ENCODE measurements at regions not wholly inside any gene's neighbourhood (a gene's known extent, or its start where the extent isn't known, plus 50 kb on each side); places are given as distances from the start of the nearest gene placed in this dataset.
"Not testable (repeated sequence)": the region's sequence is repeated elsewhere in the genome, so short reads cannot be mapped to it uniquely, and the experiment has no call there.

GRCh38 chr15:98295101-98295759, 334.7 kb downstream of the ARRDC4 start:
- H3K27ac ChIP-seq; H3K36me3 ChIP-seq (ENCODE audit: low read depth); POLR2A ChIA-PET (ENCODE audit: unreplicated experiment); H3K9me2 ChIP-seq (ENCODE audit: insufficient read depth); H3F3A ChIP-seq (ENCODE audit: insufficient read depth, low read depth); H3K9me3 ChIP-seq (ENCODE audit: insufficient read depth, low read depth); H4K20me1 ChIP-seq (ENCODE audit: insufficient read depth); intact Hi-C loops (cut with micrococcal nuclease; ENCODE audit: unreplicated experiment); H3K4me1 ChIP-seq (replicated peaks; ENCODE audit: insufficient read depth); H3K4me2 ChIP-seq; H2AFZ ChIP-seq; H3K79me2 ChIP-seq (ENCODE audit: low read depth); BruUV-seq (replicated peaks); H3K4me3 ChIP-seq: not testable (repeated sequence)
- peaks cover 56% of the 10 kb centered on the region for H3K27me3 ChIP-seq (ENCODE audit: insufficient read depth, low read depth)
- TF ChIP-seq, protein P1, sequence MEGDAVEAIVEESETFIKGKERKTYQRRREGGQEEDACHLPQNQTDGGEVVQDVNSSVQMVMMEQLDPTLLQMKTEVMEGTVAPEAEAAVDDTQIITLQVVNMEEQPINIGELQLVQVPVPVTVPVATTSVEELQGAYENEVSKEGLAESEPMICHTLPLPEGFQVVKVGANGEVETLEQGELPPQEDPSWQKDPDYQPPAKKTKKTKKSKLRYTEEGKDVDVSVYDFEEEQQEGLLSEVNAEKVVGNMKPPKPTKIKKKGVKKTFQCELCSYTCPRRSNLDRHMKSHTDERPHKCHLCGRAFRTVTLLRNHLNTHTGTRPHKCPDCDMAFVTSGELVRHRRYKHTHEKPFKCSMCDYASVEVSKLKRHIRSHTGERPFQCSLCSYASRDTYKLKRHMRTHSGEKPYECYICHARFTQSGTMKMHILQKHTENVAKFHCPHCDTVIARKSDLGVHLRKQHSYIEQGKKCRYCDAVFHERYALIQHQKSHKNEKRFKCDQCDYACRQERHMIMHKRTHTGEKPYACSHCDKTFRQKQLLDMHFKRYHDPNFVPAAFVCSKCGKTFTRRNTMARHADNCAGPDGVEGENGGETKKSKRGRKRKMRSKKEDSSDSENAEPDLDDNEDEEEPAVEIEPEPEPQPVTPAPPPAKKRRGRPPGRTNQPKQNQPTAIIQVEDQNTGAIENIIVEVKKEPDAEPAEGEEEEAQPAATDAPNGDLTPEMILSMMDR (conservative IDR thresholded peaks at IDR 0.05), result peak; percentile 59
- CTCF ChIA-PET, result interaction anchor here (0.7 kb wide), 2 partner anchors 17 to 919 kb away, joined by 4 to 8 read pairs; no protein-coding TSS in a partner anchor
- DNase-seq, result peak; percentile 14 to 37

GRCh38 chr15:98296653-98297052, 336.1 kb downstream of the ARRDC4 start:
- Histone ChIP-seq H3K4me1 (replicated peaks; ENCODE audit: insufficient read depth) (no peaks in the 10 kb centered on the region), H3K27ac (no peak overlapping the region), H3K36me3 (ENCODE audit: low read depth) (no peaks in the 10 kb centered on the region), H3K4me3 (no peak overlapping the region), H2AFZ (no peak overlapping the region), H3K27me3 (ENCODE audit: insufficient read depth, low read depth) (peaks cover 65% of the 10 kb centered on the region), H3K9me2 (ENCODE audit: insufficient read depth) (no peaks in the 10 kb centered on the region), H3K4me2 (no peak overlapping the region), H3K9me3 (ENCODE audit: insufficient read depth, low read depth) (no peaks in the 10 kb centered on the region), H3K79me2 (ENCODE audit: low read depth) (no peaks in the 10 kb centered on the region), H4K20me1 (ENCODE audit: insufficient read depth) (no peaks in the 10 kb centered on the region), H3F3A (ENCODE audit: insufficient read depth, low read depth) (no peaks in the 10 kb centered on the region)
- DNase-seq, result no peak
- BruUV-seq (replicated peaks), result no TSS peak
- intact Hi-C loops (cut with micrococcal nuclease; ENCODE audit: unreplicated experiment), result no loop called here
- no peak for TF ChIP-seq EZH2 (IDR thresholded peaks at IDR 0.05; ENCODE audit: low read depth)
- TF ChIP-seq, protein P1 (conservative IDR thresholded peaks at IDR 0.05), result no peak
- ChIA-PET CTCF (no interaction called here), POLR2A (ENCODE audit: unreplicated experiment) (no interaction called here)

DNA sequence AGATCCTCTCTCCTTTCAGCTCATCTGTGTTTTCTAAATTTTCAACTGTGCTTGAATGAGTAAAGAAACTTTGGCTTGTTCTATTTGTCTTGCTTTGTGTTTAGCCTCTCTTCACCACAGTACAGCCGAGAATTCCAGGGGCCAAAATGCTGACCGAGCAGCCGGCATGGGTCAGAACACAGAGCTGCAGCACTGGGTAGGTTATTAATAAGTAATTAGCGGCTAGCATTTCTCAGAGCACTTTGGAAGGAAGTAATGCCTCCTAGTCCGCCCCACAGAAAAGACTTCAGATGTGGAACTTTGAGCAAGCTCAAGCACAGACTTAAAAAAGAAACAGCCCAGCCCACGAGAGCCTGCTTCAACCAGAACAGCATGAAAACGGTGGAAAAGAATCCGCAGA, 343.9 kb downstream of the ARRDC4 start:
- POLR2A ChIA-PET (ENCODE audit: unreplicated experiment), result no interaction called here

More for the DNA sequence above, 343.9 kb downstream of the ARRDC4 start:
- TF ChIP-seq, protein P1 (conservative IDR thresholded peaks at IDR 0.05), result no peak
- no peak for TF ChIP-seq EZH2 (IDR thresholded peaks at IDR 0.05; ENCODE audit: low read depth)
- H3K79me2 ChIP-seq (ENCODE audit: low read depth), result no peaks in the 10 kb centered on the region
- H3K4me2 ChIP-seq, result no peak overlapping the region
- H3K4me1 ChIP-seq (replicated peaks; ENCODE audit: insufficient read depth), result no peaks in the 10 kb centered on the region
- BruUV-seq (replicated peaks), result no TSS peak
- no peak overlapping the region for H2AFZ ChIP-seq
- H3F3A ChIP-seq (ENCODE audit: insufficient read depth, low read depth), result no peaks in the 10 kb centered on the region
- H3K36me3 ChIP-seq (ENCODE audit: low read depth), result no peaks in the 10 kb centered on the region
- no peaks in the 10 kb centered on the region for H3K9me3 ChIP-seq (ENCODE audit: insufficient read depth, low read depth)
- intact Hi-C loops (cut with micrococcal nuclease; ENCODE audit: unreplicated experiment), result no loop called here
- H3K4me3 ChIP-seq, result no peak overlapping the region
- no peak for DNase-seq
- CTCF ChIA-PET, result no interaction called here
- no peaks in the 10 kb centered on the region for H3K9me2 ChIP-seq (ENCODE audit: insufficient read depth)
- no peaks in the 10 kb centered on the region for H4K20me1 ChIP-seq (ENCODE audit: insufficient read depth)
- peaks cover 91% of the 10 kb centered on the region for H3K27me3 ChIP-seq (ENCODE audit: insufficient read depth, low read depth)
- no peak overlapping the region for H3K27ac ChIP-seq
